Trophoblast cell (in vitro differentiated cells and primary cell): ENCODE measurements at regions not wholly inside any gene's neighbourhood (a gene's known extent, or its start where the extent isn't known, plus 50 kb on each side); places are given as distances from the start of the nearest gene placed in this dataset.

Experiments
- DNase-seq, 2 donors: peaks; one replicate each; pipeline ENCODE4 v3.0.0-alpha.2; 2016
- H2AFZ ChIP-seq: 2 replicates; pipeline ENCODE4 v1.6.1; 2013; ENCODE audit warnings: low read length, moderate library complexity, mild to moderate bottlenecking; ENCODE audit not compliant: insufficient read depth, poor library complexity
- H2AK5ac ChIP-seq: 2 replicates; pipeline ENCODE4 v1.6.1; 2013; ENCODE audit warnings: mild to moderate bottlenecking, low read length
- H2BK120ac ChIP-seq: 2 replicates; pipeline ENCODE4 v1.6.1; 2013; ENCODE audit warnings: low read length, mild to moderate bottlenecking, moderate library complexity; ENCODE audit not compliant: insufficient read depth, poor library complexity
- H2BK12ac ChIP-seq: 2 replicates; pipeline ENCODE4 v1.6.1; 2013; ENCODE audit warnings: mild to moderate bottlenecking, low read length, moderate library complexity
- H2BK5ac ChIP-seq: 2 replicates; pipeline ENCODE4 v1.6.1; 2013; ENCODE audit warnings: low read length, low read depth, moderate library complexity, mild to moderate bottlenecking; ENCODE audit not compliant: poor library complexity
- H3K14ac ChIP-seq: 2 replicates; pipeline ENCODE4 v1.6.1; 2013; ENCODE audit warnings: mild to moderate bottlenecking, low read length
- H3K18ac ChIP-seq: 2 replicates; pipeline ENCODE4 v1.6.1; 2013; ENCODE audit warnings: mild to moderate bottlenecking, low read length
- H3K23ac ChIP-seq: 2 replicates; pipeline ENCODE4 v1.6.1; 2013; ENCODE audit warnings: low read length
- H3K27ac ChIP-seq: 2 replicates; pipeline ENCODE4 v1.5.1; 2013; ENCODE audit warnings: low read depth, mild to moderate bottlenecking, inconsistent platforms, low read length, moderate library complexity
- H3K27me3 ChIP-seq: 2 replicates; pipeline ENCODE4 v1.6.1; 2013; ENCODE audit warnings: inconsistent platforms, mild to moderate bottlenecking, low read length, moderate library complexity; ENCODE audit not compliant: insufficient read depth
- H3K36me3 ChIP-seq, 2 experiments: 1 replicate in 1 of 2; 2 replicates in 1 of 2; pipeline ENCODE4 v1.6.1; 2013; ENCODE audit warnings: low read length in 2 of 2, mild to moderate bottlenecking in 2 of 2, moderate library complexity in 1 of 2; ENCODE audit not compliant: insufficient read depth in 2 of 2, control insufficient read depth in 1 of 2
- H3K4ac ChIP-seq: 2 replicates; pipeline ENCODE4 v1.6.1; 2013; ENCODE audit warnings: low read depth, mild to moderate bottlenecking, low read length, moderate library complexity
- H3K4me1 ChIP-seq, 2 experiments: 1 replicate in 1 of 2; 2 replicates in 1 of 2; pipeline ENCODE4 v1.6.1; 2013; ENCODE audit warnings: low read length in 2 of 2, mild to moderate bottlenecking in 2 of 2, moderate library complexity in 1 of 2; ENCODE audit not compliant: insufficient read depth in 2 of 2, control insufficient read depth in 1 of 2
- H3K4me2 ChIP-seq: 2 replicates; pipeline ENCODE4 v1.6.1; 2013; ENCODE audit warnings: inconsistent platforms, mild to moderate bottlenecking, low read length, moderate library complexity
- H3K4me3 ChIP-seq: 2 replicates; pipeline ENCODE4 v1.5.1; 2013; ENCODE audit warnings: mild to moderate bottlenecking, low read depth, low read length, inconsistent platforms
- H3K79me1 ChIP-seq: one replicate; pipeline ENCODE4 v1.6.1; 2013; ENCODE audit warnings: low read length
- H3K79me2 ChIP-seq: 2 replicates; pipeline ENCODE4 v1.6.1; 2013; ENCODE audit warnings: low read length, mild to moderate bottlenecking; ENCODE audit not compliant: control insufficient read depth, insufficient read depth, poor library complexity
- H3K9ac ChIP-seq: 2 replicates; pipeline ENCODE4 v1.6.1; 2013; ENCODE audit warnings: mild to moderate bottlenecking, low read length
- H3K9me3 ChIP-seq: 2 replicates; pipeline ENCODE4 v1.6.1; 2013; ENCODE audit warnings: low read depth, mild to moderate bottlenecking, control low read depth, inconsistent platforms, low read length; ENCODE audit not compliant: insufficient read depth
- H4K12ac ChIP-seq: 2 replicates; pipeline ENCODE4 v1.6.1; 2013; ENCODE audit warnings: low read depth, mild to moderate bottlenecking, low read length, moderate library complexity
- H4K8ac ChIP-seq: 2 replicates; pipeline ENCODE4 v1.6.1; 2013; ENCODE audit warnings: low read depth, mild to moderate bottlenecking, low read length, moderate library complexity
- H4K91ac ChIP-seq: one replicate; pipeline ENCODE4 v1.6.1; 2013; ENCODE audit warnings: low read depth, mild to moderate bottlenecking, low read length, moderate library complexity
- WGBS: extraction: QIAGEN DNeasy Blood & Tissue Kit; methylation state at CpG from one replicate; pipeline ENCODE4 v1.1.7; 2013; ENCODE audit warnings: missing lambda C conversion rate; ENCODE audit not compliant: insufficient read length, insufficient coverage; ENCODE audit errors: extremely low coverage; 5-methylcytosine and 5-hydroxymethylcytosine counted together

- Histone ChIP-seq H3K79me1 (no peaks in the 10 kb centered on the region), H3K23ac (no peak overlapping the region), H3K36me3 (no peaks in the 10 kb centered on the region), H2BK120ac (no peak overlapping the region), H3K4me2 (no peak overlapping the region), H3K9me3 (no peaks in the 10 kb centered on the region), H2AK5ac (no peak overlapping the region), H2BK12ac (no peak overlapping the region), H3K27ac (no peak overlapping the region), H3K18ac (no peak overlapping the region), H2BK5ac (no peak overlapping the region), H3K4me1 (no peaks in the 10 kb centered on the region), H3K4ac (no peak overlapping the region), H4K8ac (no peak overlapping the region), H4K91ac (no peak overlapping the region), H3K79me2 (no peaks in the 10 kb centered on the region), H3K4me3 (no peak overlapping the region), H3K14ac (no peak overlapping the region), H3K9ac (no peak overlapping the region), H4K12ac (no peak overlapping the region), H2AFZ (no peak overlapping the region), H3K27me3 (no peaks in the 10 kb centered on the region)
- DNase-seq = no peak
- WGBS = no CpG with 5 or more reads among the region's 9 CpGs
Measured at GRCh38 chr3:109608574-109608973, 271.2 kb upstream of the DPPA4 start.

GRCh38 chr3:109618766-109619378 is 281.5 kb upstream of the DPPA4 start:
- H4K91ac ChIP-seq = no peak overlapping the region
- no CpG with 5 or more reads among the region's 2 CpGs for WGBS

GRCh38 chr3:109631897-109632296 is 294.6 kb upstream of the DPPA4 start:
- no peak overlapping the region for H3K27ac ChIP-seq

More at GRCh38 chr3:109618766-109619378, 281.5 kb upstream of the DPPA4 start:
- H2BK120ac ChIP-seq = no peak overlapping the region
- H4K12ac ChIP-seq = no peak overlapping the region
- H3K4ac ChIP-seq = no peak overlapping the region
- H2AFZ ChIP-seq = no peak overlapping the region
- no peaks in the 10 kb centered on the region for H3K79me2 ChIP-seq
- H3K18ac ChIP-seq = no peak overlapping the region
- H2BK12ac ChIP-seq = no peak overlapping the region
- no peaks in the 10 kb centered on the region for H3K4me1 ChIP-seq
- H3K27me3 ChIP-seq = no peaks in the 10 kb centered on the region
- no peaks in the 10 kb centered on the region for H3K79me1 ChIP-seq
- H3K14ac ChIP-seq = no peak overlapping the region
- no peak overlapping the region for H2AK5ac ChIP-seq
- no peak overlapping the region for H3K23ac ChIP-seq
- no peaks in the 10 kb centered on the region for H3K9me3 ChIP-seq
- no peak overlapping the region for H2BK5ac ChIP-seq
- H3K4me3 ChIP-seq = no peak overlapping the region
- H3K27ac ChIP-seq = no peak overlapping the region
- DNase-seq = no peak
- H3K4me2 ChIP-seq = no peak overlapping the region
- H4K8ac ChIP-seq = no peak overlapping the region
- H3K9ac ChIP-seq = no peak overlapping the region
- no peaks in the 10 kb centered on the region for H3K36me3 ChIP-seq

GRCh38 chr3:109640146-109640652 is 302.9 kb upstream of the DPPA4 start:
- H3K4me3 ChIP-seq = no peak overlapping the region
- H3K4me1 ChIP-seq = no peaks in the 10 kb centered on the region
- H3K9me3 ChIP-seq = no peaks in the 10 kb centered on the region
- no peak overlapping the region for H4K8ac ChIP-seq
- no peak overlapping the region for H2AFZ ChIP-seq
- no peak overlapping the region for H3K23ac ChIP-seq
- no peak for DNase-seq
- H3K9ac ChIP-seq = no peak overlapping the region
- H3K27me3 ChIP-seq = no peaks in the 10 kb centered on the region
- H3K18ac ChIP-seq = no peak overlapping the region
- no peak overlapping the region for H2BK5ac ChIP-seq
- H3K79me1 ChIP-seq = no peaks in the 10 kb centered on the region
- no CpG with 5 or more reads among the region's 4 CpGs for WGBS
- no peak overlapping the region for H3K4ac ChIP-seq
- H3K79me2 ChIP-seq = no peaks in the 10 kb centered on the region
- H3K36me3 ChIP-seq = no peaks in the 10 kb centered on the region
- H2BK12ac ChIP-seq = no peak overlapping the region
- H2AK5ac ChIP-seq = no peak overlapping the region
- no peak overlapping the region for H3K4me2 ChIP-seq
- H4K91ac ChIP-seq = no peak overlapping the region
- no peak overlapping the region for H3K14ac ChIP-seq
- H3K27ac ChIP-seq = no peak overlapping the region
- H2BK120ac ChIP-seq = no peak overlapping the region
- no peak overlapping the region for H4K12ac ChIP-seq

More at GRCh38 chr3:109631897-109632296, 294.6 kb upstream of the DPPA4 start:
- Histone ChIP-seq H3K23ac (no peak overlapping the region), H3K79me1 (no peaks in the 10 kb centered on the region), H2BK120ac (no peak overlapping the region), H2BK5ac (no peak overlapping the region), H3K27me3 (no peaks in the 10 kb centered on the region), H2BK12ac (no peak overlapping the region), H3K79me2 (no peaks in the 10 kb centered on the region), H3K9ac (no peak overlapping the region), H4K91ac (no peak overlapping the region), H3K36me3 (no peaks in the 10 kb centered on the region), H2AK5ac (no peak overlapping the region), H3K18ac (no peak overlapping the region), H3K4me2 (no peak overlapping the region), H3K9me3 (no peaks in the 10 kb centered on the region), H3K14ac (no peak overlapping the region), H3K4ac (no peak overlapping the region), H3K4me3 (no peak overlapping the region), H4K12ac (no peak overlapping the region), H3K4me1 (no peaks in the 10 kb centered on the region), H2AFZ (no peak overlapping the region), H4K8ac (no peak overlapping the region)
- no peak for DNase-seq
